ENCODE measurements at regions not wholly inside any gene's neighbourhood (a gene's known extent, or its start where the extent isn't known, plus 50 kb on each side); places are given as distances from the start of the nearest gene placed in this dataset.

GRCh38 chr13:86581706-86582105 lies 782.5 kb upstream of the SLITRK6 start:
- Histone ChIP-seq H3K4me1 (no peaks in the 10 kb centered on the region), H3K9me3 (ENCODE audit: control insufficient read depth, low read length) (no peaks in the 10 kb centered on the region), H3K27ac (no peak overlapping the region), H3K36me3 (ENCODE audit: control insufficient read depth, insufficient read depth, low read length) (no peaks in the 10 kb centered on the region), H3K27me3 (ENCODE audit: control insufficient read depth, insufficient read depth, low read length) (no peaks in the 10 kb centered on the region), H3K79me2 (no peaks in the 10 kb centered on the region), H2AFZ (no peak overlapping the region), H3K4me2 (ENCODE audit: low read length) (no peak overlapping the region), H3K4me3 (ENCODE audit: low read depth, low read length) (no peak overlapping the region), H3K9ac (no peak overlapping the region)
- TF ChIP-seq CTCF (IDR thresholded peaks at IDR 0.05) = no peak

GRCh38 chr13:86584301-86584700 lies 785.1 kb upstream of the SLITRK6 start:
- no peak overlapping the region for H3K9ac ChIP-seq
- H3K79me2 ChIP-seq = no peaks in the 10 kb centered on the region
- no peak for TF ChIP-seq CTCF (IDR thresholded peaks at IDR 0.05)
- no peak overlapping the region for H3K4me3 ChIP-seq (ENCODE audit: low read depth, low read length)
- H3K4me1 ChIP-seq = no peaks in the 10 kb centered on the region
- H3K27ac ChIP-seq = no peak overlapping the region
- no peaks in the 10 kb centered on the region for H3K9me3 ChIP-seq (ENCODE audit: control insufficient read depth, low read length)
- H3K36me3 ChIP-seq (ENCODE audit: control insufficient read depth, insufficient read depth, low read length) = no peaks in the 10 kb centered on the region
- no peak overlapping the region for H3K4me2 ChIP-seq (ENCODE audit: low read length)
- no peak overlapping the region for H2AFZ ChIP-seq
- H3K27me3 ChIP-seq (ENCODE audit: control insufficient read depth, insufficient read depth, low read length) = no peaks in the 10 kb centered on the region

GRCh38 chr13:86585835-86586234 lies 786.6 kb upstream of the SLITRK6 start:
- Histone ChIP-seq H3K79me2 (no peaks in the 10 kb centered on the region), H2AFZ (no peak overlapping the region), H3K4me2 (ENCODE audit: low read length) (no peak overlapping the region), H3K9ac (no peak overlapping the region), H3K9me3 (ENCODE audit: control insufficient read depth, low read length) (no peaks in the 10 kb centered on the region), H3K4me1 (no peaks in the 10 kb centered on the region), H3K4me3 (ENCODE audit: low read depth, low read length) (no peak overlapping the region), H3K27ac (no peak overlapping the region), H3K27me3 (ENCODE audit: control insufficient read depth, insufficient read depth, low read length) (no peaks in the 10 kb centered on the region), H3K36me3 (ENCODE audit: control insufficient read depth, insufficient read depth, low read length) (no peaks in the 10 kb centered on the region)
- no peak for TF ChIP-seq CTCF (IDR thresholded peaks at IDR 0.05)

- Histone ChIP-seq H3K4me2 (ENCODE audit: low read length) (no peak overlapping the region), H3K79me2 (no peaks in the 10 kb centered on the region), H3K9me3 (ENCODE audit: control insufficient read depth, low read length) (no peaks in the 10 kb centered on the region), H2AFZ (no peak overlapping the region), H3K4me1 (no peaks in the 10 kb centered on the region), H3K27me3 (ENCODE audit: control insufficient read depth, insufficient read depth, low read length) (no peaks in the 10 kb centered on the region), H3K9ac (no peak overlapping the region), H3K4me3 (ENCODE audit: low read depth, low read length) (no peak overlapping the region), H3K36me3 (ENCODE audit: control insufficient read depth, insufficient read depth, low read length) (no peaks in the 10 kb centered on the region), H3K27ac (no peak overlapping the region)
- TF ChIP-seq CTCF (IDR thresholded peaks at IDR 0.05) = no peak
Observed at GRCh38 chr13:86591862-86592261, 792.6 kb upstream of the SLITRK6 start.

GRCh38 chr13:86601351-86601750 lies 802.1 kb upstream of the SLITRK6 start:
- Histone ChIP-seq H3K9ac (no peak overlapping the region), H3K27me3 (ENCODE audit: control insufficient read depth, insufficient read depth, low read length) (no peaks in the 10 kb centered on the region), H3K4me3 (ENCODE audit: low read depth, low read length) (no peak overlapping the region), H3K36me3 (ENCODE audit: control insufficient read depth, insufficient read depth, low read length) (no peaks in the 10 kb centered on the region), H3K27ac (no peak overlapping the region), H3K79me2 (no peaks in the 10 kb centered on the region), H3K4me2 (ENCODE audit: low read length) (no peak overlapping the region), H2AFZ (no peak overlapping the region), H3K9me3 (ENCODE audit: control insufficient read depth, low read length) (no peaks in the 10 kb centered on the region), H3K4me1 (no peaks in the 10 kb centered on the region)
- no peak for TF ChIP-seq CTCF (IDR thresholded peaks at IDR 0.05)

Data from parathyroid adenoma (tissue), 2 donors.